ENCODE measurements at regions not wholly inside any gene's neighbourhood (a gene's known extent, or its start where the extent isn't known, plus 50 kb on each side); places are given as distances from the start of the nearest gene placed in this dataset.
"Not testable (repeated sequence)": the region's sequence is repeated elsewhere in the genome, so short reads cannot be mapped to it uniquely, and the experiment has no call there.

- Histone ChIP-seq H3K4me3 (no peak overlapping the region), H3K27ac (no peak overlapping the region)
Observed at GRCh38 chr2:122032264-122032645, 276.8 kb downstream of the TSN start.

GRCh38 chr2:122033778-122034177, 278.3 kb downstream of the TSN start:
- no peak overlapping the region for H3K27ac ChIP-seq
- H3K4me3 ChIP-seq, result no peak overlapping the region

GRCh38 chr2:122034344-122034743, 278.9 kb downstream of the TSN start:
- Histone ChIP-seq H3K27ac (no peak overlapping the region), H3K4me3 (no peak overlapping the region)

- no peak overlapping the region for H3K4me3 ChIP-seq
Observed at GRCh38 chr2:122034777-122035176, 279.3 kb downstream of the TSN start.

GRCh38 chr2:122038816-122039215, 283.4 kb downstream of the TSN start:
- not testable (repeated sequence) for H3K27ac ChIP-seq, H3K4me3 ChIP-seq

More at GRCh38 chr2:122034777-122035176, 279.3 kb downstream of the TSN start:
- no peak overlapping the region for H3K27ac ChIP-seq

GRCh38 chr2:122041455-122041854, 286.0 kb downstream of the TSN start:
- H3K27ac ChIP-seq, result no peak overlapping the region
- no peak overlapping the region for H3K4me3 ChIP-seq

GRCh38 chr2:122051659-122052058, 296.2 kb downstream of the TSN start:
- H3K4me3 ChIP-seq, H3K27ac ChIP-seq: not testable (repeated sequence)

GRCh38 chr2:122055521-122055931, 300.1 kb downstream of the TSN start:
- Histone ChIP-seq H3K27ac (no peak overlapping the region), H3K4me3 (no peak overlapping the region)

GRCh38 chr2:122056853-122057252, 301.4 kb downstream of the TSN start:
- H3K4me3 ChIP-seq, result no peak overlapping the region
- no peak overlapping the region for H3K27ac ChIP-seq

GRCh38 chr2:122061206-122061605, 305.8 kb downstream of the TSN start:
- Histone ChIP-seq H3K27ac (no peak overlapping the region), H3K4me3 (no peak overlapping the region)

- H3K4me3 ChIP-seq, result no peak overlapping the region
Observed at GRCh38 chr2:122061831-122062230, 306.4 kb downstream of the TSN start.

GRCh38 chr2:122062506-122062905, 307.1 kb downstream of the TSN start:
- Histone ChIP-seq H3K27ac (no peak overlapping the region), H3K4me3 (no peak overlapping the region)

More at GRCh38 chr2:122061831-122062230, 306.4 kb downstream of the TSN start:
- H3K27ac ChIP-seq, result no peak overlapping the region

GRCh38 chr2:122063716-122064115, 308.3 kb downstream of the TSN start:
- no peak overlapping the region for H3K27ac ChIP-seq
- H3K4me3 ChIP-seq, result no peak overlapping the region

- Histone ChIP-seq H3K27ac (no peak overlapping the region), H3K4me3 (no peak overlapping the region)
Observed at GRCh38 chr2:122070241-122070731, 314.8 kb downstream of the TSN start.

GRCh38 chr2:122072666-122073065, 317.2 kb downstream of the TSN start:
- no peak overlapping the region for H3K4me3 ChIP-seq
- H3K27ac ChIP-seq, result no peak overlapping the region

GRCh38 chr2:122074201-122074600, 318.8 kb downstream of the TSN start:
- H3K4me3 ChIP-seq, result no peak overlapping the region

GRCh38 chr2:122075381-122075780, 319.9 kb downstream of the TSN start:
- Histone ChIP-seq H3K4me3 (no peak overlapping the region), H3K27ac (no peak overlapping the region)

More at GRCh38 chr2:122074201-122074600, 318.8 kb downstream of the TSN start:
- H3K27ac ChIP-seq, result no peak overlapping the region

- H3K4me3 ChIP-seq, result no peak overlapping the region
- H3K27ac ChIP-seq, result no peak overlapping the region
Observed at GRCh38 chr2:122077114-122077513, 321.7 kb downstream of the TSN start.

- Histone ChIP-seq H3K27ac (no peak overlapping the region), H3K4me3 (no peak overlapping the region)
Observed at GRCh38 chr2:122077771-122078170, 322.3 kb downstream of the TSN start.

- Histone ChIP-seq H3K27ac (no peak overlapping the region), H3K4me3 (no peak overlapping the region)
Observed at GRCh38 chr2:122078451-122078850, 323.0 kb downstream of the TSN start.

GRCh38 chr2:122079844-122080243, 324.4 kb downstream of the TSN start:
- H3K27ac ChIP-seq, result no peak overlapping the region
- H3K4me3 ChIP-seq, result no peak overlapping the region

- Histone ChIP-seq H3K27ac (no peak overlapping the region), H3K4me3 (no peak overlapping the region)
Observed at GRCh38 chr2:122080316-122080715, 324.9 kb downstream of the TSN start.
